ENCODE measurements at regions not wholly inside any gene's neighbourhood (a gene's known extent, or its start where the extent isn't known, plus 50 kb on each side); places are given as distances from the start of the nearest gene placed in this dataset.

GRCh38 chr4:38526412-38526811 lies 137.6 kb upstream of the KLF3 start:
- H2AFZ ChIP-seq (ENCODE audit: low read depth, low read length, poor library complexity, severe bottlenecking), result no peak overlapping the region
- ChIA-PET RAD21 (ENCODE audit: low non-redundant PET in 1 of 2, low total read pairs in 2 of 2, uncharacterized antibody in 2 of 2, unreplicated experiment in 2 of 2) (no interaction called here), POLR2A (no interaction called here), CTCF (no interaction called here)
- DNase-seq (ENCODE audit: low read depth, low spot score) (no peak), ATAC-seq (no peak)
- H3K27ac ChIP-seq (ENCODE audit: low read depth, low read length), result no peak overlapping the region
- H4K20me1 ChIP-seq (ENCODE audit: insufficient read depth), result no peaks in the 10 kb centered on the region
- H3K27me3 ChIP-seq (ENCODE audit: insufficient read depth, low read length), result no peaks in the 10 kb centered on the region
- no peaks in the 10 kb centered on the region for H3K9me3 ChIP-seq (ENCODE audit: control insufficient read depth in 1 of 2, insufficient read depth in 1 of 2, low read depth in 1 of 2, low read length in 2 of 2)
- no peak for TF ChIP-seq SP1 (IDR thresholded peaks at IDR 0.05; ENCODE audit: low read depth)
- TF ChIP-seq ZNF274 (IDR thresholded peaks at IDR 0.05; ENCODE audit: low read depth, low read length), result no peak
- no peak for TF ChIP-seq SRF (IDR thresholded peaks at IDR 0.05; ENCODE audit: low read depth)
- TF ChIP-seq EZH2 (IDR thresholded peaks at IDR 0.05), result no peak
- no peak for TF ChIP-seq EGR1 (IDR thresholded peaks at IDR 0.05; ENCODE audit: low read depth)
- TF ChIP-seq, protein P1, sequence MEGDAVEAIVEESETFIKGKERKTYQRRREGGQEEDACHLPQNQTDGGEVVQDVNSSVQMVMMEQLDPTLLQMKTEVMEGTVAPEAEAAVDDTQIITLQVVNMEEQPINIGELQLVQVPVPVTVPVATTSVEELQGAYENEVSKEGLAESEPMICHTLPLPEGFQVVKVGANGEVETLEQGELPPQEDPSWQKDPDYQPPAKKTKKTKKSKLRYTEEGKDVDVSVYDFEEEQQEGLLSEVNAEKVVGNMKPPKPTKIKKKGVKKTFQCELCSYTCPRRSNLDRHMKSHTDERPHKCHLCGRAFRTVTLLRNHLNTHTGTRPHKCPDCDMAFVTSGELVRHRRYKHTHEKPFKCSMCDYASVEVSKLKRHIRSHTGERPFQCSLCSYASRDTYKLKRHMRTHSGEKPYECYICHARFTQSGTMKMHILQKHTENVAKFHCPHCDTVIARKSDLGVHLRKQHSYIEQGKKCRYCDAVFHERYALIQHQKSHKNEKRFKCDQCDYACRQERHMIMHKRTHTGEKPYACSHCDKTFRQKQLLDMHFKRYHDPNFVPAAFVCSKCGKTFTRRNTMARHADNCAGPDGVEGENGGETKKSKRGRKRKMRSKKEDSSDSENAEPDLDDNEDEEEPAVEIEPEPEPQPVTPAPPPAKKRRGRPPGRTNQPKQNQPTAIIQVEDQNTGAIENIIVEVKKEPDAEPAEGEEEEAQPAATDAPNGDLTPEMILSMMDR (IDR thresholded peaks at IDR 0.05 in 2 of 3, conservative IDR thresholded peaks at IDR 0.05 in 1 of 3; ENCODE audit: borderline replicate concordance in 1 of 3, insufficient read depth in 1 of 3, low read depth in 2 of 3, low read length in 2 of 3), result no peak
- TF ChIP-seq FOSL1 (IDR thresholded peaks at IDR 0.05; ENCODE audit: low read depth), result no peak
- TF ChIP-seq, protein P2, sequence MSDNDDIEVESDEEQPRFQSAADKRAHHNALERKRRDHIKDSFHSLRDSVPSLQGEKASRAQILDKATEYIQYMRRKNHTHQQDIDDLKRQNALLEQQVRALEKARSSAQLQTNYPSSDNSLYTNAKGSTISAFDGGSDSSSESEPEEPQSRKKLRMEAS (IDR thresholded peaks at IDR 0.05), result no peak
- TF ChIP-seq EZH2phosphoT487 (IDR thresholded peaks at IDR 0.05; ENCODE audit: borderline replicate concordance), result no peak
- TF ChIP-seq POLR2A (IDR thresholded peaks at IDR 0.05; ENCODE audit: borderline replicate concordance, extremely low read depth, insufficient read depth, insufficient read length), result no peak
- no peak for TF ChIP-seq ELF1 (IDR thresholded peaks at IDR 0.05; ENCODE audit: borderline replicate concordance, low read depth)
- TF ChIP-seq POLR2AphosphoS5 (IDR thresholded peaks at IDR 0.05; ENCODE audit: low read depth, low read length), result no peak
- no peak for TF ChIP-seq REST (IDR thresholded peaks at IDR 0.05; ENCODE audit: low read depth)
- no peak for TF ChIP-seq TCF7L2 (IDR thresholded peaks at IDR 0.05; ENCODE audit: borderline replicate concordance, extremely low read depth, insufficient read depth, insufficient read length)
- no peak for TF ChIP-seq CEBPB (IDR thresholded peaks at IDR 0.05; ENCODE audit: low read depth)
- TF ChIP-seq CBX3 (IDR thresholded peaks at IDR 0.05; ENCODE audit: low read depth), result no peak
- TF ChIP-seq SIN3A (IDR thresholded peaks at IDR 0.05; ENCODE audit: low read depth), result no peak
- TF ChIP-seq RAD21 (IDR thresholded peaks at IDR 0.05; ENCODE audit: low read depth), result no peak
- no TSS peak for BruUV-seq (replicated peaks)
- H3K79me2 ChIP-seq (ENCODE audit: insufficient read depth, low read length), result no peaks in the 10 kb centered on the region
- H3K4me1 ChIP-seq (ENCODE audit: control insufficient read depth in 1 of 2, insufficient read depth in 2 of 2, low read length in 2 of 2), result no peaks in the 10 kb centered on the region; a peak in 1 of 4 replicates
- intact Hi-C loops (cut with micrococcal nuclease), result no loop called here
- H3K4me2 ChIP-seq (ENCODE audit: low read length), result no peak overlapping the region
- no peak overlapping the region for H3K4me3 ChIP-seq (replicated peaks in 1 of 2; ENCODE audit: low read depth in 1 of 2, low read length in 2 of 2)
- H3K36me3 ChIP-seq (ENCODE audit: control insufficient read depth in 1 of 2, insufficient read depth in 2 of 2, low read length in 2 of 2), result no peaks in the 10 kb centered on the region
- no peak overlapping the region for H3K9ac ChIP-seq (ENCODE audit: low read length)
- no peaks in the 10 kb centered on the region for H3K9me2 ChIP-seq (ENCODE audit: insufficient read depth)
